ENCODE measurements at regions not wholly inside any gene's neighbourhood (a gene's known extent, or its start where the extent isn't known, plus 50 kb on each side); places are given as distances from the start of the nearest gene placed in this dataset.
"Not testable (repeated sequence)": the region's sequence is repeated elsewhere in the genome, so short reads cannot be mapped to it uniquely, and the experiment has no call there.

DNA sequence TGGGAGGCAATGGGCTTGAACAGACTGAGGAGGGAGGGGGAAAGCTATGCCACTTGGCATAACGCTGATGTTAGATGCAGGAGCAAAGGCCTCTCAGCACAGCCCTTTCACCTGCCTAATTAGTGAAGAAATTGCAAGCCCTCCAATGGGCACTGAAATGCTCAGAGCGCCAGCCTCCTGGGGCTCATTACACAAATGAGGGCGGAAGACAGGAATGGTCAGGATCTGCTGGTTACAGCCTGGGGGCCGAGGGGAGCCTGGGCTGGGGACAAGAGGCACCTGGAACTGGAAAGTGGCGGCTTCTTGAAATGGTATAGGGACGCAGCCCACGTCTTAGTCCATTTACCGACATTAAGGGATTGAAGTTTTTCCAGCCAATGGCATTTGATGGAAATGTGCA, 50.2 kb upstream of the PLET1 start:
- no peak for DNase-seq

DNA sequence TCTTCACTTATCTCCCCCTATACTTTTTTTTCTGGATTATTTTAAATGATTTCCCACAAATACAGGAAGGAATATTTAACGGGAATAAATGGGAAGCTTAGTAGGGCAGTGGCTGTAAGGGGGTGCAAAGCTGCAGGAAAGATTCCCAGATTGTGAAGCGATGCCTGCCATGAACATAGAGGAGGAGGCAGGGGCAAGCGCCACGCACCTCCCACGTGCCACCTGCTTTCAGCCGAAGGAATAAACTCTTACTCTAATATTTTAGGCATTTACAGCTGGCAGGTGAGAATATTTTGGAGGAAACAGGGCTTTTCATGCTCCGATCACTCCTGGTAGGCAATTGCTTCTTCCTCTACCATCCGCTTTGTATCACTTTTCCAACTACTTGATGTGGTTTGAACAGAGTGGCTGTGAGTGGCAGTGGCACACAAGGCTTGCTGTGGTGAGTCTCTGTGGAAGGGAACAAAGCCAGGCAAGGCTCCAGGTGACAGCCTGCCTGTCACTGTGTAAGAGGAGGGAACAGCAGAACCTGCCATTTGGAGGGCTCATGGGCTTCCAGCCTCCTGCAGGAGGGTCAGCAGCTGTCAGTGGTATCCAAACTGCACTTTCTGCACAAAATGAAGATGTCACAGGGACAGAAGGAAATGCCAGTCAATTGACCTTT, 54.5 kb upstream of the PLET1 start:
- DNase-seq, result no peak

GRCh38 chr11:112315861-112316739, 55.4 kb upstream of the PLET1 start:
- DNase-seq, result no peak

DNA sequence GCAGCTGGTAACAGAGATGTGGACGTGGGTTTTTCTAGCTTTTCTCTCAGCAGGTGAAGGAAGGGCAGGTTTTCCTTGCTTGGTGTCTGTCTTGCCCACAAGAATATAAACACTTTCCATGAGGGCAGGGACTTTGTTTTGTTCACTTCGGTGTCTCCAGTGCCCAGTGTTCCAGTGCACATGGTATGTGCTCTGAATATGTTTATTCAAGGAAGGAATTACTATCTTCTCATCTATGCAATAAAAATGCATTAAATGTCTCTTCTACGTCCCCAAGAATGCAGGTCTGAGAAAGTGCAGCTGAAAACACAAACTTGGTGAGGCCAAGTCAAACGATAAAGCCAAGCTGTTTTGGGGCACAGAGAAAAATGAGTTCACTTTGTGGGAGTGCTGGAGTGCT, 56.3 kb upstream of the PLET1 start:
- no peak for DNase-seq

GRCh38 chr11:112318184-112318591, 57.5 kb upstream of the PLET1 start:
- DNase-seq, result no peak

DNA sequence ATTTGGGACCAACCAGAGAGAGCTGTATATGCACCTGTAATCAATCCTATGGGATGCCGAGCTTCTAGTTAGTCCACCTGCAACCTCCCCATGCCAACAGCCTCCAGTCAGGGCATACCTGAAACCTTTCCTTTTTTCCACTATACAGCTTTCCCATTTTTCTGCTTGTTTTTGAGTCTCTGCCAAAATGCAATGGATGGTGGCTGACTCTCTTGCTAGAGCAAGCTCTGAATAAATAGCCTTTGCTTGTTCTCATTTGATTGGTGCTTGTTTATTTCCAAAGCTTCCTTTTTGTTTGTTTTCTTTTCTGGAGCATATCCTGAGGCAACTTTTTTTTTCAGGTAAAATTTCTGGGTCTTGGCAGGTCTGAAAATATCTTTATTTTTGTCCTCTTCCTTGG, 58.0 kb upstream of the PLET1 start:
- no peak for DNase-seq

GRCh38 chr11:112320668-112321067, 60.0 kb upstream of the PLET1 start:
- DNase-seq, result no peak

DNA sequence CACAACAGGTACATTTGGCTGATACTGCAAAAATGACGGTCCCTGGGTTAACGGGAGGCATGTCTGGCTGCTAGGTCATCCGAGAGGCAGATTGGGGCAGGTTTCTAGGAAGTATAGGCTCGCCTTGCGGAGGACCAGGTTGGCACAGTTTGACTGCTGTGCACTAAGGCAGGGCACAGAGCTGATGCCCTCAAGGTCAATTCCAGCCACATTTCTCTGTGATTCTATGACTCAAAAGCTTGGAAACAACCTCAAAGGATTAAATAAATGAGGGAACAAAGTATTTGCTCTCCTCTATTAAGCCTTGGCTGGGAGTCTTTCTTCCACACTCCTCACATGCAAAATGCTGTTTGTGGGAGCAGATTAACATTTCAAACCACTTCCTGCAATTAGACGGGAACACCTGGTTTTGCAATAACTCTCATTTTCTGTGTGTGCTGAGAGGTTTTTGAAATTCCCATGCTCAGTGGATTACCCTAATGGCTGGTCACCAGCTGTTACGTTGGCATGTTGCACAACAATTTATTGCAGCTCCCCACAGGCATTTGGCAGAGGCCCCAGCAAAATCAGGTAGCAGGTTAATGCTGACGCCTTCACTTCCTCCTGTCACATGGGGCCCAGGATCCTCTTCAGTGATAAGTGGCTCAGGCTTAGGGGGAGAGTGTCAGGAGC, 61.0 kb upstream of the PLET1 start:
- no peak for DNase-seq

DNA sequence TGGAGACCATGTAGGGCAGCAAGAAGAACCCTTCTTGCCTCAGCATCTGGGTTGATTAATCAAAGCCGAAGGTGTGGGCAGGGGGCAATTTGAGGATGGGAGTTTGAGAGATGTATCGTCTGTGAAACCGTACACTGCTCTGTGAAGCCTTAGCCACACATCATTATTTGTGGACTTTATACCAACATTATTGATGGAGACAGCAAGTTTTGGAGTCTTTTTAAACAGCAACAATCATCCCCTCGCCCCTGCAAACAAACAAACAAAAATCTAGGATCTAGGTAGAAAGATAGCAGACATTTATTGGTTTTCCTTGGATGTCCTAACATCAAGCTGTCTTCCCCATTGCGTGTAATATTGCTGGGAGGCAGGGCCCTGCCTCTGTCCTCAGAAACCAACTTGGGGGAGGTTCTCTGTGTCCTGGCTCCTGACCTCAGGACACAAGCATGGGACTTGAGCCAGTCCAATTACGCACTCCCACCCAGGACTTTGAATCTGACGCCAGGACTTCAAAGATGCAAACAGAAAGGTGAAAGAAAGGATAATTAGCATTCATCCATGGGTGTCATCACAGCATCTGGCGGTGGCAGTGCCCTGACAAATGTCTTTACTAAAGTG, 61.6 kb upstream of the PLET1 start:
- DNase-seq, result no peak

- no peak for DNase-seq
Observed at GRCh38 chr11:112334381-112334780, 73.7 kb upstream of the PLET1 start.

DNA sequence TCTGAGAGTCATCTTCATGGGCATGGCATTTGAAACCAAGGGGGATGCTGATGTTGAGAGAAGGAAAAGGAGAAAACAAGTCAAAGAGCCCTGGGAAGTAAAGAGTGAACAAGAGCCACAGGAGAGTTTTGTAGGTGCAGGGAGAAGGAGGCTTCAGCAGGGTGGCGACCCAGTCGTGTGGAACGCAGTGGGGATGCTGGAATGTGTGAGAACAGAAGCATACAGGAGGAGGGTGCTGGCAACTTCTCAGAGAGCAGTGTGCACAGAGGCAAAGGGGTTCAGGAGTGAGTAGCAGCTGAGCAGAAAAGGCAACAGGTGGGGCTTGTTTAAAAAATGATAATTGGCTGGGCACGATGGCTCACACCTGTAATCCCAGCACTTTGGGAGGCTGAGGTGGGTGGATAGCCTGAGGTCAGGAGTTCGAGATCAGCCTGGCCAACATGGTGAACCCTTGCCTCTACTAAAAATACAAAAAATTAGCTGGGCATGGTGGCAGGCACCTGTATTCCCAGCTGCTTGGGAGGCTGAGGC, 75.8 kb upstream of the PLET1 start:
- DNase-seq, result no peak

DNA sequence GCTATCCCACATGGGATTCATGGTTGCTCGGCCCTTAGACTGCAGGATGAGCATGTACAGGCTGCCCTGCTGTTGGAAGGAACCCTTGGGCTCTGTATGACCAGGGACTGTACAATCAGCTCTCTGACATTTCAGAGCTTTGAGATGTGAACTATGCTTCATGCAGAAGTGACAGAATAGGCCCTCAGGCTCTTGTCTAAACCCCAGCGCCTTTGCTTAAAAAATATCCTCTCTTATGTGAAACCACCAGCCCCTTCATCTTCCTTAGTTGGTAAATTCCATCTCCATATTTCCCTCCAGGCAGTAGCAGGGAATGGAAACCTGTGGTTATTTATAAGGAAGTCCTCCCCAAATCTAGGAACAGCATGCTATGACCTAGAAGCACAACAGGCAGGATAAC, 78.9 kb upstream of the PLET1 start:
- DNase-seq, result no peak

DNA sequence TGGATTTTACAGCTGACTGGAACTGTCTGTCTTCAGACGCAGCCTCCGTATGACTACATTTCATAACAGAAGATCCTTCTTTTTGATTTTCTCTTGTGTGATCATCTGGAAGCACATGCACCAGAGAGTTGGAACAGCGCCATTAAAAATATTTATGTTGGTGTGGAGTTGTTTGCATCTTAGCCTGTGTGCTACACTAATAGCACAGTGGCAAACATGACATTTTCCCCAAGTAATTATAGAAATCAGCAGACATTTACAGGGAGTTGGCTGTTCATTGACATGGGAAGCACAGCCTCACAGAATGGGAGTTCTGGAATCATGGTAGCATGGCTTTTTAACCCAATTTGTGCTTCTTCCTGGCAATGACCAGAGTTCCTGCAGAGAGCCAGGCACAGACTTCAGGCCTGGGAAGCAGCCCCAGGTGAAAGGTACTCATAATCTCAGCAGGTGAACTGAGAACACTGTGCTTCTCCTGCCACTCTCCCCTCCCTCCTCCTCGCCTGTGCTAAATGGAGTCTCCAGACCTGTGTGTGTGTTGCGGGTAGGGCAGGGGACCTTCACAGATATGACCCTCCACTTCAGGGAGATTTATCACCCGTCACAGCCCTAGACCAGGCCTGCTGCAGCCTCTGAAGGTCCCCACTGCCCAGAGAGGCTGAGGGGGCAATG, 82.8 kb upstream of the PLET1 start:
- no peak for DNase-seq

DNA sequence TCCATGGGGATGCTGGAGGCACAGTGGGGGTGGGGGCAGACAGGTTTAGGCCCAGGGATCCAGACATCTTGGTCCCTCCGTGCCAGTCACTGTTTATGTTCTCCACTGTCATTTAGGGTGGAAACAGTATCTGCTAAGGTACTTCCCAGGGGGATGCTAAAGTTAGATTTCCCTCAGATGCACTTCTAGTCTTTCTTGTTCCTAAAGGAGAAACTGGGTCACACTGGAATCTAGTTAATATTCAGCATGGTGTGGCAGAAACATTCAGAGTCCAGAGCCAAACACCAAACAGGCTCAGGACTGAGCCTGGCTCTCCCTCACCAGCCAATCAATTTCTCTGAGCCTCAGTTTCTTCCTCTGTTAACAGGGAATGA, 83.4 kb upstream of the PLET1 start:
- DNase-seq, result no peak

DNA sequence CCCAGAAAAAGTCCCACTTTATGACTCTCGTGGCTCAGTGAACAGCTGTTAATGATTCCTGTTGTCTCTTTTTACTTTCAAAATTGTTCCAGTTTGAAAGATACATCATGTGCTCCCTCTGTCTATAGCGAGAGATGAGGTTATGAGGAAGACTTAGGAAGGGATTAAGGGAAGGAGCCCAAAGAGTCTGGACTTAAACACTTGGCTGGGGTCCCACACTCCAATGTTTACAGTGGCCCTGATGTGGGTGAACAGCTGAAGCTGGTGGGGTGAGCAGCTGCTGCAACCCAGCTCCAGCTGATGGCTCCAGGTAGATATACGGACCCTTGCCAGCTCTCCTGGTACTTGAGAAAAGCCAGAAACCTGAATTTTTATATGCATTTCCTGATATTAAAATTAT, 84.5 kb upstream of the PLET1 start:
- DNase-seq, result no peak

GRCh38 chr11:112345706-112346105, 85.0 kb upstream of the PLET1 start:
- DNase-seq, result no peak

GRCh38 chr11:112346586-112346985, 85.9 kb upstream of the PLET1 start:
- no peak for DNase-seq

DNA sequence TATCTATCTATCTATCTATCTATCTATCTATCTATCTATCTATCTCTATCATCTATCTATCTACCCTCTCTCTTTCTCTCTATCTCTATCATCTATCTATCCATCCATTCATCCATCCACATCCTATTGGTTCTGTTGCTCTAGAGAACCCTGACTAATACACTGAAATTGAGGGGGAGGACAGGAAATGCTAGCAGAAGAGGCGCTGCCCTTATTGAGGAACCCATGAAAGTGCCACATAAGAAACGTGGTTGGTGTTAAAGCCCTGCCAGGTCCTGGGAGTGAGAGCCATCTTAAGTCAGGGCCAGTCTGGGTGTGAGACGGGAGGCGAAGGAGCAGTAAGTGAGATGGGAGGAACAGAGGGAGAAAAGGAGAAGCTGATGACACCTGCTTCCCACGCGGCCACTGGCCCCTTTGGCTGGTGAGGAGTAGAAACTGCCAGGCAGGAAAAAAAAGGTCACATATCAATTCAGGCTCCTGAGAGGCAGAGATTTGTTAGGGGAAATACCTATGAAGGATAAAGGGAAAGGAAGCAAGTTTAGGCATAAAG, 87.9 kb upstream of the PLET1 start:
- DNase-seq, result no peak

GRCh38 chr11:112351423-112351822, 90.8 kb upstream of the PLET1 start:
- DNase-seq, result not testable (repeated sequence)

GRCh38 chr11:112352907-112353306, 92.2 kb upstream of the PLET1 start:
- DNase-seq, result no peak

DNA sequence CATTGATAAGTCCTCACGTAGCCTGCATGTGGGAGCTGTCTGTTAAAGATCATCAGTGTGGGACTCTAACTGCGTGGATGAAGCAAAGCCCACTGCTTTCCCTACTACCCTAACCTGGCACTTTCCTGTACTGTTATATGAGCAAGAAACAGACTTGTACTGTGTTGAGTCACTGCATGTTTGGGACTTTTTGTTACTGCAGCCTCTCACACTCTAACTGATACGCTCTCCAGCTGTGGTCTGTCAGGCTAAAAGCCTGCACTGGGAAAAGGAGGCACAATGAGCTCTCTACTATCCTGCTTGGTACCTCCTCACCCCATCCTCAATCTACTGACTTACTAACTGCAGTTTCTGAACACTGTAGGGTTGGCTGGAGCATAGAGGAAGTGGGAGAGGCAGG, 93.7 kb upstream of the PLET1 start:
- DNase-seq, result no peak

- DNase-seq, result peak; percentile 5
Observed at GRCh38 chr11:112355726-112356125, 95.1 kb upstream of the PLET1 start.
